ENCODE measurements at regions not wholly inside any gene's neighbourhood (a gene's known extent, or its start where the extent isn't known, plus 50 kb on each side); places are given as distances from the start of the nearest gene placed in this dataset.

GRCh38 chr17:73820686-73821448, 176.6 kb upstream of the SDK2 start:
- Mint-ChIP-seq H3K27me3 (ENCODE audit: insufficient read depth) (peaks cover 20% of the 10 kb centered on the region), H3K4me3 (no peak overlapping the region), H3K4me1 (ENCODE audit: low read depth) (no peaks in the 10 kb centered on the region), H3K36me3 (ENCODE audit: low read depth) (no peaks in the 10 kb centered on the region), H3K9me3 (no peaks in the 10 kb centered on the region), H3K27ac (no peak overlapping the region)
- intact Hi-C loops (cut with micrococcal nuclease) = no loop called here
- no peak for DNase-seq (ENCODE audit: low spot score)

- no peaks in the 10 kb centered on the region for H3K9me3 Mint-ChIP-seq
- H3K27ac Mint-ChIP-seq = no peak overlapping the region
- H3K27me3 Mint-ChIP-seq (ENCODE audit: insufficient read depth) = peaks cover 20% of the 10 kb centered on the region
- H3K4me1 Mint-ChIP-seq (ENCODE audit: low read depth) = no peaks in the 10 kb centered on the region
- no peak overlapping the region for H3K4me3 Mint-ChIP-seq
- intact Hi-C loops (cut with micrococcal nuclease) = no loop called here
- DNase-seq (ENCODE audit: low spot score) = no peak
- H3K36me3 Mint-ChIP-seq (ENCODE audit: low read depth) = no peaks in the 10 kb centered on the region
Measured at GRCh38 chr17:73821665-73822064, 177.4 kb upstream of the SDK2 start.

DNA sequence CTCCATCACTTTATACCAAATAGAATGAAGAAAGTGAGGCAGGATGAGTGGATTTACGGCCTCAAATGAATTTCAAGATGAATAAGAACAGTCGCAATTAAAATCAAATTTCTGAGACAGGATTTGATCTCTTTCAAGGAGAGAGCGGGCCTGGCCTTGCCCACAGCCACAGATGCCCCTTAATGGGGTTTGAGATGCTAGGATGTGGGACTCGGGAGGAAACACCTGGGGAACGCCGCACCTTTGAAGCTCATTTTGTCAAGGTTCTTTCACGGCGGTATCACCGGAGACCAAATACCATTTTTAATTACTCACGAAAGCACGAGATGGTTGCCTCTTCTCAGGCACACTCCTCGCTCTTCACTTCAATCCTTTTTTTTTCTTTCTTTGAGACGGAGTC, 178.1 kb upstream of the SDK2 start:
- Mint-ChIP-seq H3K36me3 (ENCODE audit: low read depth) (no peaks in the 10 kb centered on the region), H3K27ac (no peak overlapping the region), H3K9me3 (no peaks in the 10 kb centered on the region), H3K27me3 (ENCODE audit: insufficient read depth) (peaks cover 20% of the 10 kb centered on the region), H3K4me3 (no peak overlapping the region), H3K4me1 (ENCODE audit: low read depth) (no peaks in the 10 kb centered on the region)
- DNase-seq (ENCODE audit: low spot score) = no peak
- intact Hi-C loops (cut with micrococcal nuclease) = no loop called here

GRCh38 chr17:73823684-73824083, 179.4 kb upstream of the SDK2 start:
- Mint-ChIP-seq H3K9me3 (no peaks in the 10 kb centered on the region), H3K27me3 (ENCODE audit: insufficient read depth) (peaks cover 20% of the 10 kb centered on the region), H3K36me3 (ENCODE audit: low read depth) (no peaks in the 10 kb centered on the region), H3K4me3 (no peak overlapping the region), H3K27ac (no peak overlapping the region), H3K4me1 (ENCODE audit: low read depth) (peaks cover 7% of the 10 kb centered on the region)
- intact Hi-C loops (cut with micrococcal nuclease) = no loop called here
- no peak for DNase-seq (ENCODE audit: low spot score)

DNA sequence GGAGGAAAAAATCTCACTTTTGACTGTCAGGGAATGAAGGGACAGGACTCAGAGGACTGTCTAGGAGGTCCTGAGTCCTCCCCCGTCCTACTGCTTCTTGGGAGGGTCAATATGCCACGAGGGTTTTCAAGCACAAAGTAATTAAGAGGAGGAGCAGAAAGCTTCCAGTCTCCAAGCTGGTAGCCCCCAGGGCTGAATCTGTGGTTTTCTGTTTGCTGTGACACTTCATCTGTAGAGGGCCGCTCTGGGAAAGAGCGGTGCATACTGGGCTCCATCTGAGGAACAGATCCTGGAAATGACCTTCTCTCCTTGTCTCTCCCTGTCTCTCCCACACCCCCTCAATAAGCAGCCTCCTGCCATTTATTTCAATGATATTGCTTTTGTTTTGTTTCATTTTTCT, 180.1 kb upstream of the SDK2 start:
- intact Hi-C loops (cut with micrococcal nuclease) = no loop called here
- DNase-seq (ENCODE audit: low spot score) = no peak
- Mint-ChIP-seq H3K9me3 (no peaks in the 10 kb centered on the region), H3K27me3 (ENCODE audit: insufficient read depth) (peaks cover 20% of the 10 kb centered on the region), H3K4me3 (no peak overlapping the region), H3K36me3 (ENCODE audit: low read depth) (no peaks in the 10 kb centered on the region), H3K27ac (no peak overlapping the region), H3K4me1 (ENCODE audit: low read depth) (peaks cover 7% of the 10 kb centered on the region)

DNA sequence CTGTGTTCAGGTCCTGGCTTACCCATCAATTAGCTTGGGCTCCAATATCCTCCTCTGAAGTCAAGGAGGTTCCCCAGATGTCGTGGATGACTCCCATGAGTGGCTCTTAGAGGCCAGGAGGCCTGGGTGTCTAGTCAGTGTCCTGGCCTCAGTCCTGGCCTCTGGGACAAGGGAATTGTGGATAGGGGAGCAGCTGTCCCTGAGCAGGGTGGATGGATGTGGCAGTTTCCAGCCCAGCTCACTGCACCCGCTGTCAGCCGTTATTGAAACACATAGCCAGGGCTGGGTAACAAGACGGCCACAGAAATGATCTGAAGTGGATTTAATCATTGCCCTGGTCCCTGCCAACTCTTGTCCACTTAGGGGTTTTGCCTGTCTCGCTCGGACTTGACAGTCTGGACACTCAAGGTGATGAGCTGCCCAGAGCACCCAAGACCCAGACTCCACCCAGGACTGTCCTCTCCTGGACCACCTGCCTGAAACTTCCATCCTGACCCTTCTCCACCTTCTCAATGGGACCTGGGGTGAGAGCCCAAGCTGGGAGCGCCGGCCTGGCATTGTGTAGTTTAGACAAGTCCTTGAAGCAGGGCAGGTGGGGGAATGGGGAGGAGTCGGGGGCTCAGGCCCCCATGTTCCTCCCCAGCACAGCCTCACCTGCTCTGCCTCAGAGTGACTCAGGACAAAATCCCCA, 182.1 kb upstream of the SDK2 start:
- no peak overlapping the region for H3K27ac Mint-ChIP-seq
- intact Hi-C loops (cut with micrococcal nuclease) = no loop called here
- no peak for DNase-seq (ENCODE audit: low spot score)
- no peaks in the 10 kb centered on the region for H3K36me3 Mint-ChIP-seq (ENCODE audit: low read depth)
- no peak overlapping the region for H3K4me3 Mint-ChIP-seq
- H3K9me3 Mint-ChIP-seq = no peaks in the 10 kb centered on the region
- peaks cover 7% of the 10 kb centered on the region for H3K4me1 Mint-ChIP-seq (ENCODE audit: low read depth)
- H3K27me3 Mint-ChIP-seq (ENCODE audit: insufficient read depth) = peaks cover 20% of the 10 kb centered on the region

DNA sequence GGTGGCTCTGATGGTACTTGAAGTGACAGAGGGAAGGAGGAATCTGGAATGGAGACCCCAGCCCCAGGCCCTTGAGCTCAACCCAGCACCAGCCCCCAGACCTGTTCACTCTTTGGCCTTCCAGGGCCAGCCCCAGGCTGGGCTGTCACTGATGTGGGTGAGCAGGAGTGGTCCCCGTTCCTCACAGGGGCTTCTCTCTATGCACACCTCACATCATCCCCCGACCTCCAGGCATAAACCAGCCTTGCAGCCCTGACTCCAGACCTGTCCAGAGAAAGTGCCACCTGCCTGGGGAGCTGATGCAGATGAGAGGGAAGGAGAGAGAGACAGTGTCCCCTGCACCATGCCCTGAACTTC, 182.6 kb upstream of the SDK2 start:
- H3K27me3 Mint-ChIP-seq (ENCODE audit: insufficient read depth) = peaks cover 15% of the 10 kb centered on the region
- DNase-seq (ENCODE audit: low spot score) = no peak
- H3K4me3 Mint-ChIP-seq = no peak overlapping the region
- H3K4me1 Mint-ChIP-seq (ENCODE audit: low read depth) = peaks cover 7% of the 10 kb centered on the region
- no peak overlapping the region for H3K27ac Mint-ChIP-seq
- intact Hi-C loops (cut with micrococcal nuclease) = no loop called here
- H3K9me3 Mint-ChIP-seq = no peaks in the 10 kb centered on the region
- no peaks in the 10 kb centered on the region for H3K36me3 Mint-ChIP-seq (ENCODE audit: low read depth)

GRCh38 chr17:73827627-73828291, 183.5 kb upstream of the SDK2 start:
- intact Hi-C loops (cut with micrococcal nuclease) = no loop called here
- Mint-ChIP-seq H3K4me3 (no peak overlapping the region), H3K36me3 (ENCODE audit: low read depth) (no peaks in the 10 kb centered on the region), H3K9me3 (no peaks in the 10 kb centered on the region), H3K27ac (peak overlapping the region; percentile 9), H3K27me3 (ENCODE audit: insufficient read depth) (peaks cover 6% of the 10 kb centered on the region), H3K4me1 (ENCODE audit: low read depth) (peaks cover 7% of the 10 kb centered on the region)
- no peak for DNase-seq (ENCODE audit: low spot score)

GRCh38 chr17:73829676-73830280, 185.5 kb upstream of the SDK2 start:
- Mint-ChIP-seq H3K4me1 (ENCODE audit: low read depth) (peaks cover 7% of the 10 kb centered on the region), H3K27ac (no peak overlapping the region), H3K27me3 (ENCODE audit: insufficient read depth) (no peaks in the 10 kb centered on the region), H3K4me3 (no peak overlapping the region), H3K36me3 (ENCODE audit: low read depth) (no peaks in the 10 kb centered on the region), H3K9me3 (no peaks in the 10 kb centered on the region)
- no peak for DNase-seq (ENCODE audit: low spot score)
- intact Hi-C loops (cut with micrococcal nuclease) = no loop called here

GRCh38 chr17:73831699-73832098, 187.5 kb upstream of the SDK2 start:
- no peaks in the 10 kb centered on the region for H3K27me3 Mint-ChIP-seq (ENCODE audit: insufficient read depth)
- no peak overlapping the region for H3K27ac Mint-ChIP-seq
- H3K36me3 Mint-ChIP-seq (ENCODE audit: low read depth) = no peaks in the 10 kb centered on the region
- intact Hi-C loops (cut with micrococcal nuclease) = no loop called here
- H3K4me3 Mint-ChIP-seq = no peak overlapping the region
- H3K9me3 Mint-ChIP-seq = peaks cover 3% of the 10 kb centered on the region
- H3K4me1 Mint-ChIP-seq (ENCODE audit: low read depth) = peaks cover 7% of the 10 kb centered on the region
- no peak for DNase-seq (ENCODE audit: low spot score)

- Mint-ChIP-seq H3K4me1 (ENCODE audit: low read depth) (no peaks in the 10 kb centered on the region), H3K27me3 (ENCODE audit: insufficient read depth) (no peaks in the 10 kb centered on the region), H3K9me3 (peaks cover 3% of the 10 kb centered on the region), H3K4me3 (no peak overlapping the region), H3K27ac (no peak overlapping the region), H3K36me3 (ENCODE audit: low read depth) (no peaks in the 10 kb centered on the region)
- no peak for DNase-seq (ENCODE audit: low spot score)
- intact Hi-C loops (cut with micrococcal nuclease) = no loop called here
Measured at GRCh38 chr17:73833775-73834488, 189.7 kb upstream of the SDK2 start.

DNA sequence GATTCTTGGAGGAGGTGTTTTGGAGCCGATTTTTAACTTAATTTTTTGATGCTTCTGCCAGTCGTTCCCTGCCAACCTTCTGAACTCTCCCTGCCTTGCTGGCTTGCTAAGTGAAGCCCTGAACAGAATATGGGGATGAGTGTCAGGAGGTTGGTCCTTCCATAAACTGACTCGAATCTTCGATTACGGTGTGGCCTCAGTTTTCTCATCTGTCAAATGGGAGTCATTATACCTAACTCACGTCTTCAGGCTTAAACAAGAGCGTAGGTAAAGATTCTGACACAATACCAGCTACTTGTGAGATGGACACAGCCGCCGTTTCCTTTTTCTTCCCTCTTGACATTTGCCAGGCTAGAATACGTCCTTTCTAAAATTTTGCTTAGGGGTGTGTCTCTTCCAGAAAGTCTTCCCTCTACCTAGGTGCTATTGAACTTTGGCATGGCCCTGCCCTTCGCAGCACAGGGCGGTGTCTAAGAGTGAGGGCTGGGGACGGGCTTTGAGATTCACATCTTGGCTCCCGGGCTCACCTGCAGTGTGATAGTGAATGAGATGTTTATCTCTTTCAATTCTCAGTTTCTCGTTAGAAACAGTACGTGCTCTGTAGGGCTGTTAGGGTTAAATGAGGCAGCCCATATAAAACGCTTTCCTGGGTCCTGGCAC, 190.6 kb upstream of the SDK2 start:
- DNase-seq (ENCODE audit: low spot score) = no peak
- intact Hi-C loops (cut with micrococcal nuclease) = no loop called here
- Mint-ChIP-seq H3K36me3 (ENCODE audit: low read depth) (no peaks in the 10 kb centered on the region), H3K4me3 (no peak overlapping the region), H3K27ac (no peak overlapping the region), H3K9me3 (peaks cover 3% of the 10 kb centered on the region), H3K27me3 (ENCODE audit: insufficient read depth) (no peaks in the 10 kb centered on the region), H3K4me1 (ENCODE audit: low read depth) (no peaks in the 10 kb centered on the region)
